Transverse colon (tissue), 4 donors: ENCODE measurements at regions not wholly inside any gene's neighbourhood (a gene's known extent, or its start where the extent isn't known, plus 50 kb on each side); places are given as distances from the start of the nearest gene placed in this dataset.

Experiments used
- DNase-seq: peaks from one replicate; pipeline ENCODE4 v3.0.0-alpha.2; 2019
- H3K27ac ChIP-seq, 4 donors: fragments of 200-600 bp; sonication (generic); 2 replicates each; pipeline ENCODE4 v1.5.1; 2016 to 2018; ENCODE audit warnings: inconsistent platforms in 4 of 4
- H3K27me3 ChIP-seq: fragments of 200-600 bp; sonication (generic); 2 replicates; pipeline ENCODE4 v1.5.1; 2017; ENCODE audit warnings: inconsistent platforms
- H3K36me3 ChIP-seq, 4 donors: fragments of 200-600 bp; sonication (generic); 2 replicates each; pipeline ENCODE4 v1.5.1; 2017 to 2019; ENCODE audit warnings: inconsistent platforms in 4 of 4
- H3K4me1 ChIP-seq, 4 donors: fragments of 200-600 bp; sonication (generic); 2 replicates each; pipeline ENCODE4 v1.5.1; 2017 to 2020; ENCODE audit warnings: inconsistent platforms in 4 of 4
- H3K4me3 ChIP-seq, 4 donors: fragments of 200-600 bp; sonication (generic); 1 replicate in 1 of 4; 2 replicates in 3 of 4; pipeline versions ENCODE4 v1.5.1 to v1.6.1; 2017 to 2019; ENCODE audit warnings: inconsistent platforms in 4 of 4
- H3K9me3 ChIP-seq, 2 donors: fragments of 200-600 bp; sonication (generic); 2 replicates each; pipeline ENCODE4 v1.5.1; 2017 to 2019; ENCODE audit warnings: inconsistent platforms in 2 of 2
- EP300 ChIP-seq: sonication (generic); formaldehyde crosslinking; IDR thresholded peaks from one replicate; pipeline ENCODE4 v1.6.1; 2017; ENCODE audit warnings: antibody characterized with exemption, low read depth
- POLR2A ChIP-seq: fragments of 450-650 bp; IDR thresholded peaks from one replicate; pipeline ENCODE4 v1.6.1; 2016; ENCODE audit warnings: antibody characterized with exemption, mild to moderate bottlenecking, moderate library complexity
- POLR2AphosphoS5 ChIP-seq, 3 donors: sonication (generic); formaldehyde crosslinking; IDR thresholded peaks; one replicate each; pipeline ENCODE4 v1.6.1; 2016; ENCODE audit warnings: antibody characterized with exemption in 3 of 3
- WGBS, 2 donors: methylation state at CpG; one replicate each; pipeline ENCODE4 v1.1.5; 2018; ENCODE audit warnings: low coverage in 1 of 2; 5-methylcytosine and 5-hydroxymethylcytosine counted together
- in situ Hi-C, 4 donors: fragments of 200-750 bp; cut with MboI; loops; one replicate each; pipeline versions ENCODE4 v1.15.0 to v1.15.1; 2017; ENCODE audit warnings: low sequenced_read_pairs in 3 of 4, low pct_ligation_motif_present in 1 of 4, low pct_unique_long_range_greater_than_20kb in 1 of 4
- intact Hi-C: fragments of 100-400 bp; cut with DNase I; formaldehyde crosslinking; loops from one replicate; pipeline ENCODE4 v1.15.1; 2023; ENCODE audit warnings: low total_unique reads
- TF ChIP-seq, protein P1 (sequence below), 5 experiments: fragments of 200-600 bp in 3 of 5; fragments of 450-650 bp in 2 of 5; sonication (generic) in 3 of 5; IDR thresholded peaks; 1 replicate in 2 of 5; 2 replicates in 3 of 5; pipeline ENCODE4 v1.5.1; 2016 to 2017; ENCODE audit warnings: antibody characterized with exemption in 5 of 5, inconsistent platforms in 3 of 5, mild to moderate bottlenecking in 2 of 5, moderate library complexity in 1 of 5

DNA sequence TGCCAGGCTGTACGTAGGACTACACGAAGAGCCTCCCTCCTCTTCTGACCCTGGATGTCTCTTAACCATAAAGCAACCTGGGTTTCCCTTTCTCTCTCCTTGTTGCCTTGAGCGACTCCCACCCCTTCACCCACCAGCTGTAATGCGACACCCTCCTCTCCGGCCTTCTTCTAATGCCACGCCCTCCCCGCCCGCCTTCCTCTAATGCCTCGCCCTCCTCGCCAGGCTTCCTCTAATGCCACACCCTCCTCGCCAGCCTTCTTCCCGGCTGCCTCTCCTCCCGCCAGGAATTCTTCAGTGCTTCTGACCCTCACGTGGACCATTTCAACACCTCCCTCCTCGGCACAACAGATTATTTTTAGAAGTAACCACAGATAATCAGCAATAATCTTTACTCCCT is 348.5 kb upstream of the SHH start:
- intact Hi-C loops: no loop called here
- TF ChIP-seq, protein P1, sequence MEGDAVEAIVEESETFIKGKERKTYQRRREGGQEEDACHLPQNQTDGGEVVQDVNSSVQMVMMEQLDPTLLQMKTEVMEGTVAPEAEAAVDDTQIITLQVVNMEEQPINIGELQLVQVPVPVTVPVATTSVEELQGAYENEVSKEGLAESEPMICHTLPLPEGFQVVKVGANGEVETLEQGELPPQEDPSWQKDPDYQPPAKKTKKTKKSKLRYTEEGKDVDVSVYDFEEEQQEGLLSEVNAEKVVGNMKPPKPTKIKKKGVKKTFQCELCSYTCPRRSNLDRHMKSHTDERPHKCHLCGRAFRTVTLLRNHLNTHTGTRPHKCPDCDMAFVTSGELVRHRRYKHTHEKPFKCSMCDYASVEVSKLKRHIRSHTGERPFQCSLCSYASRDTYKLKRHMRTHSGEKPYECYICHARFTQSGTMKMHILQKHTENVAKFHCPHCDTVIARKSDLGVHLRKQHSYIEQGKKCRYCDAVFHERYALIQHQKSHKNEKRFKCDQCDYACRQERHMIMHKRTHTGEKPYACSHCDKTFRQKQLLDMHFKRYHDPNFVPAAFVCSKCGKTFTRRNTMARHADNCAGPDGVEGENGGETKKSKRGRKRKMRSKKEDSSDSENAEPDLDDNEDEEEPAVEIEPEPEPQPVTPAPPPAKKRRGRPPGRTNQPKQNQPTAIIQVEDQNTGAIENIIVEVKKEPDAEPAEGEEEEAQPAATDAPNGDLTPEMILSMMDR (IDR thresholded peaks at IDR 0.05): no peak
- TF ChIP-seq EP300: no peak
- no peak for TF ChIP-seq POLR2AphosphoS5 (IDR thresholded peaks at IDR 0.05)
- TF ChIP-seq POLR2A: no peak
- DNase-seq: peak; percentile 25
- 10 to 24% methylated on average over 14 to 15 of the region's 15 CpGs for WGBS, 2 donors
- Histone ChIP-seq H3K36me3 (no peaks in the 10 kb centered on the region), H3K27ac (no peak overlapping the region), H3K4me1 (no peaks in the 10 kb centered on the region), H3K4me3 (no peak overlapping the region), H3K27me3 (peaks cover 26% of the 10 kb centered on the region), H3K9me3 (no peaks in the 10 kb centered on the region)
- in situ Hi-C loops: no loop called here

GRCh38 chr7:156158693-156159092 is 346.4 kb upstream of the SHH start:
- no peaks in the 10 kb centered on the region for H3K4me1 ChIP-seq
- DNase-seq: no peak
- H3K27ac ChIP-seq: no peak overlapping the region
- intact Hi-C loops (no loop called here), in situ Hi-C loops (no loop called here)
- no peaks in the 10 kb centered on the region for H3K36me3 ChIP-seq
- 87 to 88% methylated on average over 9 to 11 of the region's 11 CpGs for WGBS, 2 donors
- peaks cover 22% of the 10 kb centered on the region for H3K27me3 ChIP-seq
- TF ChIP-seq POLR2AphosphoS5 (IDR thresholded peaks at IDR 0.05) (no peak), EP300 (no peak), POLR2A (no peak)
- TF ChIP-seq, protein P1 (IDR thresholded peaks at IDR 0.05): no peak
- no peak overlapping the region for H3K4me3 ChIP-seq
- H3K9me3 ChIP-seq: no peaks in the 10 kb centered on the region

- no peaks in the 10 kb centered on the region for H3K36me3 ChIP-seq
- DNase-seq: no peak
- no peak overlapping the region for H3K27ac ChIP-seq
- in situ Hi-C loops: no loop called here
- H3K4me1 ChIP-seq: no peaks in the 10 kb centered on the region
- no peaks in the 10 kb centered on the region for H3K9me3 ChIP-seq
- H3K27me3 ChIP-seq: peaks cover 18% of the 10 kb centered on the region
- intact Hi-C loops: no loop called here
- WGBS, 2 donors: 84% methylated on average over 6 of the region's 6 CpGs; no CpG with 5 or more reads in 1 of the 2 donors
- TF ChIP-seq POLR2AphosphoS5 (IDR thresholded peaks at IDR 0.05): no peak
- TF ChIP-seq, protein P1 (IDR thresholded peaks at IDR 0.05): no peak
- TF ChIP-seq POLR2A: no peak
- no peak for TF ChIP-seq EP300
- no peak overlapping the region for H3K4me3 ChIP-seq
Measured at GRCh38 chr7:156158213-156158612, 345.9 kb upstream of the SHH start.

GRCh38 chr7:156157409-156158012 is 345.2 kb upstream of the SHH start:
- DNase-seq: no peak
- no peak overlapping the region for H3K27ac ChIP-seq
- H3K4me3 ChIP-seq: no peak overlapping the region
- in situ Hi-C loops: no loop called here
- 88 to 89% methylated on average over 9 to 13 of the region's 13 CpGs for WGBS, 2 donors
- TF ChIP-seq, protein P1 (IDR thresholded peaks at IDR 0.05): no peak
- TF ChIP-seq EP300 (no peak), POLR2AphosphoS5 (IDR thresholded peaks at IDR 0.05) (no peak), POLR2A (no peak)
- H3K27me3 ChIP-seq: peaks cover 11% of the 10 kb centered on the region
- no peaks in the 10 kb centered on the region for H3K9me3 ChIP-seq
- H3K36me3 ChIP-seq: no peaks in the 10 kb centered on the region
- H3K4me1 ChIP-seq: no peaks in the 10 kb centered on the region
- intact Hi-C loops: no loop called here
